HG02884 (cell line): ENCODE measurements at regions not wholly inside any gene's neighbourhood (a gene's known extent, or its start where the extent isn't known, plus 50 kb on each side); places are given as distances from the start of the nearest gene placed in this dataset.
A peak's percentile ranks its signal among the peaks of the same experiment; 100 is the strongest.

Source experiments
- ATAC-seq: cut with Tn5 transposase; IDR thresholded peaks from one replicate; pipeline ENCODE4 v1.9.1; 2021; ENCODE audit warnings: mild to moderate bottlenecking, moderate library complexity; ENCODE audit not compliant: unreplicated experiment

DNA sequence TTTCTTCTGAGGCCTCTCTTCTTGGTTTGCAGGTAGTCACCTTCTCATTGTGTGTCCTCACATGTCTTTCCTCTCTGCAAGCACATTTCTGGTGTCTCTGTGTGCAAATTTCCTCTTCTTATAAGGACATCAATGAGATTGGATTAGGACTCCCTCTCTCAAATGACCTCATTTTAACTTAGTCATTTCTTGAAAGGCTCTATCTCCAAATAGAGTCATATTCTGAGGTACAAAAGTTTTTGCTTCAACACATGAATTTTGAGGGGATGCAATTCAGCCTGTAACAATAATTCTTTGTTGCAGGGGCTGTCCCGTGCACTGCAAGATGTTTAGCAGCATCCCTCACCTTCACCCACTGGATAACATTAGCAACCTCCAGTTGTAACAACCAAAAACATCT, 115.0 kb upstream of the DCBLD2 start:
- ATAC-seq, result no peak

DNA sequence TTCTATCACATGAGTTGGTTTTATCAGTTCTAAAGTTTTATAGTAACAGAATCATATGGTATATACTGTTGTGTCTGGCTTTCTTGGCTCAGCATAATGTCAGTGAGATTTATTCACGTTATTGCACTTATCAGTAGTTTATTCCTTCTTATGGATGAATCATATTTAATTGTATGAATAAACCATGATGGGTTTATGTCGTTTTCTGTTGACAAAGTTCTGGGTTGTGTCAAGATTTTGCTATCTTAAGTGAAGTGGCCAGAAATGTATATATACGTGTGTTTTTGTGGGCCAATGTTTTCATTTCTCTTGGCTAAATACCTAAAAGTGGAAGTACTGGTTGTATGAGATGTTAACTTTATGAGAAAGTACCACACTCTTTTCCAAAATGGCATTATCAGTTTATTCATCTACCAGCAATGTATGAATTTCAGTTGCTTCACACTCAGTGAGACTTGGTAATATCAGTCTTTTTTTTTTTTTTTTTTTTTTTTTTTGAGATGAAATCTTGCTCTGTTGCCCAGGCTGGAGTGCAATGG, 112.4 kb upstream of the DCBLD2 start:
- ATAC-seq, result no peak

DNA sequence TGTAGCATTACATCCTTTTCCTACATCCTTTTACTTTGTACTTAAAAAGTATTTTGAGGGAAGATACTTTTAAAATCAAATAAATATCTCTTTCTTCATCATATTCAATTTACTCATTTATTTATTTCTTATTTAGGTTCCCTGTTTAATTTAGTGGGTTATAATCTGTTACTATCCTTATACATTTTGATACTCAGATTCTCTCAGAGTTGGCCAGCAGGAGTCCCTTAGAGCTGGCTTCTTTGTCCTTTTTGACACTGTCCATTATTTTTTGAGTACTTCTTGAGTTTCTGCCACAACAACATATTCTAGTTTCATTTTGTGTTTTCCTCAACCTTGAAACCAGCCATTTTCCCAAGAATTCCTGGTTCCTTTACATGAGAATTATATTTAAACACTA, 111.6 kb upstream of the DCBLD2 start:
- ATAC-seq, result no peak

DNA sequence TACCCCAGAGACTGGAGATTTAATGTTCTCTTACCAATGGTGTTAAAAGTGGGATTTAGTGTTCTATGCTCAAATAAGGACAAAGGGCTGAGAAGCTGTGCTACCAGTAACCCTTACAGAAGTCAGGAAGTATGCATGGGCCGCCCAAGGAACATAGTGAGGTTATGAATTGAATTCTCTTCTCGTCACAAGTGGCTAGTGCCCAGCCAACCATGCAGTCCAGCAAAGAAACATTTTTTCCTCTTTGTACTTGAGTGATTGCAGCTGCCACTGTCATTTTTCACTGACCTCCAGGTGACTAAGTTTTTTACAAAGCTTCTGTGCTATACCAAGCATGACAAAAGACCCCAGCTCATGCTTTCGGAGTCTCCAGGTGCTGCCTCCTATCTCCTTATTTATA, 110.6 kb upstream of the DCBLD2 start:
- ATAC-seq, result peak; percentile 89

DNA sequence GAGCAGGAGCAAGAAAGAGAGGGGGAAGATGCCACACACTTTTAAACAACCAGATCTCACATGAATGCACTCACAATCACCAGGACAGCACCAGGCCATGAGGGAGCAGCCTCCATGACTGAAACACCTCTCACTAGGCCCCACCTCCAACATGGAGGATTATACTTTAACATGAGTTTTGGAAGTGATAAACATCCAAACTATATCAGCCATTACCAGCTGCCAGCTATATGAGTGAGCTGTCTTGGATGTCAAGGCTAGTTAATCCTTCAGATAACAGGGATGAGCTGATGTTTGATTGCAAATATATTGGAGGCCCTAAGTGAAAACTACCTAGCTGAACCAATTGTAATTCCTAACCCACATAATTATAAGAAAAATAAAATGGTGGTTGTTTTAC, 108.4 kb upstream of the DCBLD2 start:
- no peak for ATAC-seq

DNA sequence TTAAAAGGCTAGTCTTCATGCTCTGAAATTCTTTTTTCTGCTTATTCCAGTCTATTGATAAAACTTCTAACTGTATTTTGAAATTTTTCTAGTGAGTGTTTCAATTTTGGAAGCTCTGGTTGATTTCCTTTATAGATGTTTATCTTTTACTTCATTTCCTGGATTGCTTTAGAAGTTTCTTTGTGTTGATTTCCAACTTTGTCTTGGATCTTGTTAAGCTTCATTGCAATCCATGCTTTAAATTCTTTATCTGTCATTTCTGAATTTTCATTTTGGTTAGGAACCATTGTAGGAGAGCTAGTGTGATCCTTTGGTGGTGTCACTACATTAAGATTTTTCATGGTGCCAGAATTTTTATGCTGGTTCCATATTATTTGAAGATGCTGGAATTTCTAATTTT, 105.2 kb upstream of the DCBLD2 start:
- ATAC-seq, result no peak

DNA sequence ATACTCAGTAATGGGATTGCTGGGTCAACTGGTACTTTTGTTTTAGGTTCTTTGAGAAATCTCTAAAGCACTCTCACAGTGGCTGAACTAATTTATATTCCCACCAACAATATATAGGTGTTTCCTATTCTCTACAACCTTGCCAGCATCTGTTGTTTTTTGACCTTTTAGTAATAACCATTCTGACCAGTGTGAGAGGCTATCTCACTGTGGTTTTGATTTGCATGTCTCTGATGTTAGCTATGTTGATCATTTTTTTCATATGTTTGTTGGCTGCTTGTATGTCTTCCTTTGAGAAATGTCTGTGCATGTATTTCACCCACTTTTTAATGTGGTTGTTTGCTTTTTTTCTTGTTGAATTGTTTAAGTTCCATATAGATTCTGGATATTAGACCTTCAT, 98.2 kb upstream of the DCBLD2 start:
- no peak for ATAC-seq

DNA sequence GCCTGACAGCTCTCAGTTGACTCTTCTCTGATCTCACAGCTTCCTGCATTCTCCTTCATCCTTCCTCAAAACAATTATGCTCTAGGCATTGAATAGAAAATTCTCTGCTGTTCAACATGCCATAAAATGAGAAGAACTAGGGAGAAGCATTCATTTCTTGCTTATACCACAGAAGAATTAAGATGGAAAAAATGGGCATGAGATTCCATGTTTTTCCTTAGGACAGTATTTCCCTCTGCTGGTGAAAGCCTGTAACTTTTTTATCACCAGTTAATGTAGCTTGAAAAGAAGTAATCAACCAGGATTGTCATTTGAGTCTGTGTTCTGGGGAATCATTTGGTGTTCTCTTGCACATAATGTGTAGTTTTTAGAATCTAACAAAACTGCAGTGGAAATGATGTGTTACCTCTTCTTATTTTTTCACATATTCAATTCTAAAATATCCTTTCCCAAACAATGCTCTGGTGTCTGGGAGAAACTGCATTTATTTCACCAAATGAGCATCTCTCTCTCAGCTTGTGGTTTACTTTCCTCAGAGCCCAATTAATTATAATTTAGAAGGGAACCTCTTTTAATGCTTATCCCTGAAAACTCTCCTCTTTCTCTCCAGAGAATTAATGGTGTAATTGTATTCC, 92.8 kb upstream of the DCBLD2 start:
- no peak for ATAC-seq

DNA sequence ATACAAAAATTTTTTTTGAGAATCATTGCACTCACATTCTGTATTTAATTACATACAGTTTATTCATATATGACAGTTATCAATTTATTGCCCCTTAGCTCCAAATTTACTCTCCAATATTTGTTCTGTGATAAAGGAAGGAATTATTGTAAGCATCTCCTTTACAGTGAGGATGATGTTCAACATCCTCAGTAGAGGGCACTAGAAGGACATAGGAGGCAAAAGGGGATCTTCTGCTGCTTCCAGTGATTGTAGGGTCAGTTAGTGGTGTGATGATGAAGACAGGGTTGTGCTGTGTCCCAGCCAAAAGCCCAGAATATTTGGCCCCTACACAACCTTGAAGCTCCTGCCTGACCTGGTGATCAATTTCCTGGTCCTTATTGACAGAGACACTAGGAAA, 89.9 kb upstream of the DCBLD2 start:
- no peak for ATAC-seq

DNA sequence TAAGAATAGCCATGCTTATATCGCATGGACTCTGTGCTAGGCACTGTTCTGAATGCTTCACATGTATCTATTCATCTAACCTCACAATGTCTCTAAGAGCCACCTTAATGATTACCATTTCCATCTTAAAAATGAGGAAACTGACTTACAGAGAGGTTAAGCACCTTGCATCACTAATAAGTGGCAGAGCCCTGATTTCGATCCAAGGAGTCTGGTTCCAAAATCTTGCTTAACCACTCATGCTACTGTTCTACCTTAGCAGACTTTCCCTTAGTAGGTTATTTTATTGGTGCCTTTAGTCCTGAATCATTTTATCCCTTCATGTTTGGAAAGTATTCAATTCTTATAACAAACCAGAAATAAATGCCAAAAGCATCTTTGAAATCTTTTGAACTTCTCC, 89.2 kb upstream of the DCBLD2 start:
- ATAC-seq, result no peak

DNA sequence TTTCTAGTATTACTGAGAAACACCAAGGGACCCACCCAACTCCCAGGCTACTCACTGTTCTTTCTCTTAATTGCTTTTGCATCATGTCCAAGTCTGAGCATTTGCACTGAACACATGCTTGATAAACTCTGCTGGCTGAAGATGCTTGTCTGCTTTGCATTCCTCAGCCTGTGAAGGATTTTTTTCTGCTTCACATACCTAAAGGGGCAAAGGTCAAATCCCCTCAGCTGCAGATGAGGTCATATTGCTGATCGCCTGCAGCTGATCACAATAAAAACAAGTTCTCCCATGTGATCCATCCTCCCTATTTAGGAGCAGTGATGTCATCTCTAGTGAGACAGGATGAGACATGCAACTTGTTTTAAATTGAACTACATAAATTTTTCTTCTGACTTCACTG, 84.6 kb upstream of the DCBLD2 start:
- no peak for ATAC-seq

DNA sequence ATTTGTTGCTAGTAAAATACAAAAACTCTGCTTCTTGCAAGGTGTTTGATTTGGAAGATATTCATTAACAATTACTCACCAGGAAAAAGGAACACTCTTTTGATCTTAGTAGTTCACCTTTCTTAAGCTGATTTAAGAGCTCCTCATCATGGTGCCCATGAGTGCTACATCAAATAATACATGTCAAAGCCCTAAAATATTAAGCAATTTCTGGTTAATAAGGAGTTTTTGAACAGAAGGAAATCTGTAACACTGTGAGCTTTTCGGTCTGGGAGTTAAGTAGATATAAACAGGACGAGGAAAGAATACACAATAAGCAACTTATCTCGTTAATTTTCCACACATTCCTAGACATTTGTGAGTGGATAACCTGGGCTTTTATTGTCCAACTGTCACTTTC, 83.9 kb upstream of the DCBLD2 start:
- ATAC-seq, result no peak

DNA sequence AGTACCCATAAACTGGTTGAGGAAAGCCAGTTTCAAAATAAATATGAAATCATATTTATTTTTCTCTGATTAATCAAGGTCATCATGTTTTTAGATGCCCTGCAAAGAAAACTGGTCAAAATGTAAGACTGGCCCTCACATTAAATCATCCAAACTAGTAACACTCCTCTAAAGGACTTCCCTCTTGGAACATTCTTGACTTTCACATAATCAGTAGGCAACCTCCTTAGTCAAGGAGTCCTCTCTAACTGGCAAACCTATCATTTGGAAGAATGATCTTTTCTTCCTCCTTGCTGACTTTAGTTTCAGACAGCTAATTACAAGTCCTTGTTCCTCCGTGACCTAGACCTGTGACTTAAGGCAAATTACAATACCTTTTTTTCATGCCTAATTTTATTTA, 82.5 kb upstream of the DCBLD2 start:
- no peak for ATAC-seq

DNA sequence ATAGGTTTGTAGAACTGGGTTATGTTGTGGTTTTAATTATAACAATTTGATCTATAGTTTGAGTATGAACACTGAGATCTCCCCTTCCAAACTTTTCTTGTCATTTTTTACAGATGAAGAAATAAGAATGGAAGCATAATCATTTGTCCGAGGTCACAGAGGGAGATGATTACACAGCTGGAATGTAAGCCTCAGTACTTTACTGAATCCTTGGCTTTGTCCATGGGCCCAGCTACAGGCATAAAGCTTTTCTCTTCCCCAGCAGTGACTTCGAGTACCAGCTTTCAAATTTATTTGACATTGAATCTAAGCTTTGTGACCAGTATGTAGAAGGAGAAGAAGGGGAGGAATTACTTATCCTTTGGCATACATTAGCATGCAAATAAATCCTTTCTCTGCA, 80.9 kb upstream of the DCBLD2 start:
- no peak for ATAC-seq

DNA sequence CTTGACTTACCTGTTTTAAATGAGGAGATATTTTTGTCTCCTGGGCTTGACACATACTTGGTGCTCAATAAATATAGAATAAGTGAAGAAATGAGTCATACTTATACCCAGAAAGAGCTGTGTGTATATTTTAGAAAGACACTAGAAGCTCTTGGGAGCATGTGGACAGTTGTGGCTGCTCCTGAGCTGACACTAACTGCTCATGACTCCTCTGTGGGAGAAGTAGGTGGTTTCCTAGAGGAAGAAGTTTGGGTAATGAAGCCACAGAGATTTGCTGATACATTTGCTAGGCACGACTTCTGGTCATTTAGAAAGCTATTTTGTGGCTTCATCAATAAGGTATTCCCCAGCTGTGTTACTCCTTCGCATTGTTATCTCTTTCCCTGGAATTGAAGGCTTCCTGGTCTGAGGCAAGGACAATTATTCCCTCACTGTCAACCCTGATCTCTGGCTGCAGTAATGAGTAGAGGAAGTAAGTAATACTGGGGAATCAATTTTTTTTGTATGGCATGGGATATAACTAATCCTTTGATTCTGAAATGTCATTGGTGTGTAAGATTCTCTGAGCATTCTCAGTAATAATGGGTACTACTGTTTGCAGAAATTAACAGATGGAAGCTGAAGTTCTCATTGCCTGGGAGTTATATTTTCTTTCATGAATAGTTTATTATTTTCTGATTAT, 79.6 kb upstream of the DCBLD2 start:
- ATAC-seq, result peak; percentile 92

DNA sequence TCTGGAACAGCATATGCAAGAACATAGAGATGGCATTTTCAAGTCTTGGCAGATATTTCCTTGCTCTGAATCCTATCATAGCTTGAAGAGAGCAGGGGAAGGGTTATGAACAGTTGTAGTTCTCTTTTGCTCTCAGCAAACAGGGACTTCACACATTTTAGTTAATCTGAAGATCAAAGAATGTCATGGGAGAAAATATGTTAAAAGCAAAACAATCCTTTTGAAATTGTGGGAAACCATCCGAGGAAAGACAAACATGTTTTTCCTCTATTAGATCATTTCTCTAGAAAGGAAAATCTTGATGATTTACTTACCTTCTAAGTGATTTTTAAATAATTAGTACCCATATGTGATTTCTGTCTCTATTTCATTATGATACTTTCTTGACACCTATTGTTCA, 77.8 kb upstream of the DCBLD2 start:
- ATAC-seq, result no peak

DNA sequence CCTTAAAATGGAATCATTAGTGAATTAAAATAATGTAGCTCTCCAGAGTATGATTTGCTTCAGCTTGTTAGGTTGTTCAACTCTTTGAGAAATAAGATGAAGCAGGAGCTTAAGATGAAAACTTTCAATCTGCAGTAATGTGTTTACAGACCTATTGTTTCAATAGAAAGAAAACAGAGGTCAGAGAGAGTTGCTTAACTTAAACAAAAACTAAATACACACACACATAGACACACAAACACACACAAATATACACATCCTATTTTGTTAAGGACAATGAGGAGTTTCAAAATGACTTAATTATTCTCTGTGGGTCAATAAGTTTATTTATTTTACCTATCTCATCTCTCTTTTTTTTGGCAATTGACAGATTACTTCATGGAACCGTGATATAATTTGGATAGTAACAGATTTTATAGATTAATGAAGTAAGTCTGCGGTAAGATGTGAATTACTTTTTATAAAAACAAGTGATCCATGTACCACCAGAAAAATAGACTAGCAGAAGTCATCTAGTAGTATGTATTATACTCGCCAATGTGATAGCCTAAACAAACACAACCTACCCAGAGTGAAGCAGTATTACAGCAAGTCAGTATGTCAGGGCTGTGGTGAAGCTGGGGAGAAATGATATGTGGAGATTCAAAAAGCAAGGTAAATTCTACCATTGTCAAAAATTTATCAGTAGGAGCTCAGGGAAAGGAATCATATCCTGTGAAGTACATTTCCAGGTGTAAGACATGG, 76.7 kb upstream of the DCBLD2 start:
- ATAC-seq, result no peak

DNA sequence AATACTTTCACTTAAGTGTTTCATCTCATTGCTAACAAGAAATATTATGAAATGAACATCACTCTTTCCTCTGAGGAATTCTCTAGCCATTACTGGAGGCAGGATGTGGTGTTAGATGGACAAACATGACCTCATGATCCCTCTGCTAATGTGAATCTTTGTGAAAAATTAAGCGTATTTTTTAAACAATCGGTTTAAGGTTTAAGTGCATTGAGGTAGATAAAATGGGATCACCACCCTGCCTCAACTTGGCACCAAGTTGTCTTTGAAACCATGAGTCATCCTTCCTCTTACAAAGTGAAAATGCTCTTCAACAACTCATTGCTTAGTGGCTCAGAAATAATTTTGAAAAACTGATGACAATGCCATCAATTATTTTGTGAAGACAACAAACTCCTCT, 76.0 kb upstream of the DCBLD2 start:
- ATAC-seq, result no peak

DNA sequence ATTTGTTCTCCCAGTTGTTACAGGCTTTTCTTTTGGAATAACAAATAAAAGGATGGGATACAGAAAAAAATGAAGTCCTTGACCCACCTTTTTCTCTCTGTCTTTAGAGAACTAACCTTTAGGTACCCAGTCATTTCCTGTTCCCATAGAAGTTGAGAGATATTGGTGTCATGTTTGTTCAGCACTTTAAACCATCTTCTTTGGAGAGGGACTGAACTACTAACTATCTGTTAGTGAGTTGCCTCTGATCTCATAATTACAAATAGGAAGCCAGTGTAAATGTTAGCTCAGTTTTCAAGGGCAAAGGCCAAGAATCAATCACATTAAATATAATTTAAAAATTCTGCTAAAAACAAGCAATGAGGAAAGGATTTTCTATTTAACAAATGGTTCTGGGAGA, 72.9 kb upstream of the DCBLD2 start:
- ATAC-seq, result no peak

DNA sequence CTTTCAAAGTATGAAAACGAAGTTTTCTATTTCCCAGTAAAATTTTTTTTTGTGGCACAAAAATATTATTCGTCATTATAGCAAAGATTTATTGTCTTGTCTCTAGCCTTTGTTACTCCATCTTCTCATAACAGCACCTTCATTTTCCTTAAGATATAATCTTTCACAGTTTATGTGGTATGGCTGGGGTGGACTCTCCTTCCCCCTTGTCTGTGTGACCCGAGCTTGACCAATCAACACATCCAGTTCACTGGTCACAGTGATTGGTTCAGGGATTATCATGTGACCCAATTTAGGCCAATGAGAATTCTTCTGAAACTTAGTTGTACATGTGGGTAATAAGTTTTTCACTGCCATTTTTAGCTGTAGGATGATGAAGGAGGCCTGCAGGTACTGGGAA, 71.2 kb upstream of the DCBLD2 start:
- ATAC-seq, result no peak

DNA sequence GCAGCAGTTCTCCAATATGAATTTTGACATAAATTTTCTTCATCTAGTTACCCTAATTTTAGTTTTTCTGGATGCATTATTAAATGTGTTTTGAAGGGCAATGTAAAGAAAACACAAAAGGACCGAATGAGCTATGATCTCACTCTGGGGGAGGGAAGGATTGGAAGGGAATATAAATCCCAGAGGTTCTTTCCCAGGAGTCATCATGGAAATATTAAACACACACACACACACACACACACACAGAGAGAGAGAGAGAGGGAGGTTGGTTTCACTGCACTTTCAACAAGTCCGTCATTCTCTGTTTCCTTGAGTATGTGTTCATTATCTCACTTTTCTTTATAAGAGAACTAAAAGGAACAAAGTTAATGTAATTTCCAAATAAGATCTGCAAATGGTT, 70.7 kb upstream of the DCBLD2 start:
- ATAC-seq, result no peak

DNA sequence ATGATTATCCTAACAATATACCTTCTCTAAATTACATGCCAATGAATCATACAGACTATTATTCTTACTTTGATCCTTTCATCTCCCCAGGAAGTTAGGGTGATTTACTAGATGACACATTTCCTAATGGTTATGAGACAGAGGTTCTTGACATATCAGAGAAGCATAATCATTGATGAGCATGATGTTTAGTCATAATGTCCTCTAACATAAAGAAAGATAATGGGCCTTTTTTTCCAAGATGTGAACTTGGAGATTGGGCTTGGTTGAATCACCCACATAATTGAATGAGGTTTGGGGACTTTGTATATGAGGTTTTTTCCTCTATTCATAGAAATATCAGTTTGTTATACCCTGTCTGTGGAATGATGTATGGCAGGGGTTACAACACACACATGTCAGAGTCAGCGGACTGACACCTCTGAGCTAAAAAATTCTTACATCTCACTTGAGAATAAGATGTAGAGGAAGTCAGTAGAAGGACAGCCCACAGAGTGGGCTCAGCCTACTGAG, 69.7 kb upstream of the DCBLD2 start:
- ATAC-seq, result no peak
